ENCODE measurements at regions not wholly inside any gene's neighbourhood (a gene's known extent, or its start where the extent isn't known, plus 50 kb on each side); places are given as distances from the start of the nearest gene placed in this dataset.

DNA sequence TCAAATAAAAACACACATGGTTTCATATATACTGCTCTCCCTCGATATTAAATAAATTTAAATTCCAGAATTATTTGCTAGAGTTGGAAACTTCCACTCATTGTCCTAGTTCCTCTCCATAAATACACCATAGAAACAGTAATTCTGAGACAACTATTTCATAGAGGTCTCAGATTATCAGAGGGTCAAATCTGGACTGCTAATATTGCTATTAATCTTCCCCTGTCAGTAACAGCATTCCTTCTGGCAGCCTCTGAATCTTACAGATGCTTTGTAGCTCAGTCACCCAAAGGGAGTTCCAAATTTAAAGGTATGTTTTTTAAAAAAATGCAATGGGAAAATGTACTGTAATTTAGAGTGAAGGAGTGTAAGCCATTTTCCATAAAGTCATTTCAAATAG, 428.8 kb downstream of the PYDC2 start:
- H3K4me1 ChIP-seq (ENCODE audit: control insufficient read depth, insufficient read depth, low read length) = no peaks in the 10 kb centered on the region; the same call in 1 of the 2 replicates
- H3K27ac ChIP-seq (ENCODE audit: extremely low read depth, low read depth, low read length) = no peak overlapping the region
- ChIA-PET POLR2A (no interaction called here), CTCF (no interaction called here)
- no peaks in the 10 kb centered on the region for H3K36me3 ChIP-seq (ENCODE audit: control insufficient read depth in 2 of 2, insufficient read depth in 1 of 2, low read length in 2 of 2)
- no peak for TF ChIP-seq ZNF544 (tag by site-specific recombination; IDR thresholded peaks at IDR 0.05)
- TF ChIP-seq, protein P1, sequence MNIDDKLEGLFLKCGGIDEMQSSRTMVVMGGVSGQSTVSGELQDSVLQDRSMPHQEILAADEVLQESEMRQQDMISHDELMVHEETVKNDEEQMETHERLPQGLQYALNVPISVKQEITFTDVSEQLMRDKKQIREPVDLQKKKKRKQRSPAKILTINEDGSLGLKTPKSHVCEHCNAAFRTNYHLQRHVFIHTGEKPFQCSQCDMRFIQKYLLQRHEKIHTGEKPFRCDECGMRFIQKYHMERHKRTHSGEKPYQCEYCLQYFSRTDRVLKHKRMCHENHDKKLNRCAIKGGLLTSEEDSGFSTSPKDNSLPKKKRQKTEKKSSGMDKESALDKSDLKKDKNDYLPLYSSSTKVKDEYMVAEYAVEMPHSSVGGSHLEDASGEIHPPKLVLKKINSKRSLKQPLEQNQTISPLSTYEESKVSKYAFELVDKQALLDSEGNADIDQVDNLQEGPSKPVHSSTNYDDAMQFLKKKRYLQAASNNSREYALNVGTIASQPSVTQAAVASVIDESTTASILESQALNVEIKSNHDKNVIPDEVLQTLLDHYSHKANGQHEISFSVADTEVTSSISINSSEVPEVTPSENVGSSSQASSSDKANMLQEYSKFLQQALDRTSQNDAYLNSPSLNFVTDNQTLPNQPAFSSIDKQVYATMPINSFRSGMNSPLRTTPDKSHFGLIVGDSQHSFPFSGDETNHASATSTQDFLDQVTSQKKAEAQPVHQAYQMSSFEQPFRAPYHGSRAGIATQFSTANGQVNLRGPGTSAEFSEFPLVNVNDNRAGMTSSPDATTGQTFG (tag by site-specific recombination; IDR thresholded peaks at IDR 0.05; ENCODE audit: borderline replicate concordance) = no peak
- TF ChIP-seq ZBTB20 (tag by site-specific recombination; IDR thresholded peaks at IDR 0.05) = no peak
- no peak for TF ChIP-seq SETDB1 (IDR thresholded peaks at IDR 0.05; ENCODE audit: insufficient read length, low read length)
- no peaks in the 10 kb centered on the region for H3K9me3 ChIP-seq (ENCODE audit: control insufficient read depth, insufficient read depth, low read depth, low read length)
- H3K4me3 ChIP-seq (ENCODE audit: low read depth, low read length) = no peak overlapping the region

DNA sequence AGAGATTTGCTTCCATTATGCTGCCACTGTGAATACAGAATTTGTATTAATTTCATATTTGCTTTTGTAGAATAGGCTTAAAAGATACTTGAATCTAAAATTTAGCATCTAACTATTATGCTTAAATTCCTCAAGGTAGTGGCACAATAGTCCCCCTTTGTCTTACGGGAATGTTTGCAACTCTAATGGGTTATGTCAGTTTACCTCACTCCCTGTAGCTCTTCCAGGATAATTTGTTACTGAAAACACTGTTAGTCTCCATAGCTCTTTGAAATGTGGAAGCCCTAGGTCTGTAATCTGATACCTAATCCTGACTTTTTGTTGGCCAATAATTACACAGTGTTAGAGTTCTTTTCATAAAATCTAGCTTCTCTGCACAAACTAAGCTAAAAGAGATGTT, 433.4 kb downstream of the PYDC2 start:
- no peak for TF ChIP-seq ZBTB8A (tag by site-specific recombination; IDR thresholded peaks at IDR 0.05)
- TF ChIP-seq, protein P2, sequence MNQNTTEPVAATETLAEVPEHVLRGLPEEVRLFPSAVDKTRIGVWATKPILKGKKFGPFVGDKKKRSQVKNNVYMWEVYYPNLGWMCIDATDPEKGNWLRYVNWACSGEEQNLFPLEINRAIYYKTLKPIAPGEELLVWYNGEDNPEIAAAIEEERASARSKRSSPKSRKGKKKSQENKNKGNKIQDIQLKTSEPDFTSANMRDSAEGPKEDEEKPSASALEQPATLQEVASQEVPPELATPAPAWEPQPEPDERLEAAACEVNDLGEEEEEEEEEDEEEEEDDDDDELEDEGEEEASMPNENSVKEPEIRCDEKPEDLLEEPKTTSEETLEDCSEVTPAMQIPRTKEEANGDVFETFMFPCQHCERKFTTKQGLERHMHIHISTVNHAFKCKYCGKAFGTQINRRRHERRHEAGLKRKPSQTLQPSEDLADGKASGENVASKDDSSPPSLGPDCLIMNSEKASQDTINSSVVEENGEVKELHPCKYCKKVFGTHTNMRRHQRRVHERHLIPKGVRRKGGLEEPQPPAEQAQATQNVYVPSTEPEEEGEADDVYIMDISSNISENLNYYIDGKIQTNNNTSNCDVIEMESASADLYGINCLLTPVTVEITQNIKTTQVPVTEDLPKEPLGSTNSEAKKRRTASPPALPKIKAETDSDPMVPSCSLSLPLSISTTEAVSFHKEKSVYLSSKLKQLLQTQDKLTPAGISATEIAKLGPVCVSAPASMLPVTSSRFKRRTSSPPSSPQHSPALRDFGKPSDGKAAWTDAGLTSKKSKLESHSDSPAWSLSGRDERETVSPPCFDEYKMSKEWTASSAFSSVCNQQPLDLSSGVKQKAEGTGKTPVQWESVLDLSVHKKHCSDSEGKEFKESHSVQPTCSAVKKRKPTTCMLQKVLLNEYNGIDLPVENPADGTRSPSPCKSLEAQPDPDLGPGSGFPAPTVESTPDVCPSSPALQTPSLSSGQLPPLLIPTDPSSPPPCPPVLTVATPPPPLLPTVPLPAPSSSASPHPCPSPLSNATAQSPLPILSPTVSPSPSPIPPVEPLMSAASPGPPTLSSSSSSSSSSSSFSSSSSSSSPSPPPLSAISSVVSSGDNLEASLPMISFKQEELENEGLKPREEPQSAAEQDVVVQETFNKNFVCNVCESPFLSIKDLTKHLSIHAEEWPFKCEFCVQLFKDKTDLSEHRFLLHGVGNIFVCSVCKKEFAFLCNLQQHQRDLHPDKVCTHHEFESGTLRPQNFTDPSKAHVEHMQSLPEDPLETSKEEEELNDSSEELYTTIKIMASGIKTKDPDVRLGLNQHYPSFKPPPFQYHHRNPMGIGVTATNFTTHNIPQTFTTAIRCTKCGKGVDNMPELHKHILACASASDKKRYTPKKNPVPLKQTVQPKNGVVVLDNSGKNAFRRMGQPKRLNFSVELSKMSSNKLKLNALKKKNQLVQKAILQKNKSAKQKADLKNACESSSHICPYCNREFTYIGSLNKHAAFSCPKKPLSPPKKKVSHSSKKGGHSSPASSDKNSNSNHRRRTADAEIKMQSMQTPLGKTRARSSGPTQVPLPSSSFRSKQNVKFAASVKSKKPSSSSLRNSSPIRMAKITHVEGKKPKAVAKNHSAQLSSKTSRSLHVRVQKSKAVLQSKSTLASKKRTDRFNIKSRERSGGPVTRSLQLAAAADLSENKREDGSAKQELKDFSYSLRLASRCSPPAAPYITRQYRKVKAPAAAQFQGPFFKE (tag by site-specific recombination; IDR thresholded peaks at IDR 0.05; ENCODE audit: borderline replicate concordance) = no peak
- TF ChIP-seq ZBTB1 (tag by site-specific recombination; IDR thresholded peaks at IDR 0.05) = no peak
- no peak for TF ChIP-seq ZNF596 (tag by site-specific recombination; IDR thresholded peaks at IDR 0.05)
- TF ChIP-seq KLF7 (tag by site-specific recombination; IDR thresholded peaks at IDR 0.05; ENCODE audit: borderline replicate concordance) = no peak
- TF ChIP-seq, protein P3, sequence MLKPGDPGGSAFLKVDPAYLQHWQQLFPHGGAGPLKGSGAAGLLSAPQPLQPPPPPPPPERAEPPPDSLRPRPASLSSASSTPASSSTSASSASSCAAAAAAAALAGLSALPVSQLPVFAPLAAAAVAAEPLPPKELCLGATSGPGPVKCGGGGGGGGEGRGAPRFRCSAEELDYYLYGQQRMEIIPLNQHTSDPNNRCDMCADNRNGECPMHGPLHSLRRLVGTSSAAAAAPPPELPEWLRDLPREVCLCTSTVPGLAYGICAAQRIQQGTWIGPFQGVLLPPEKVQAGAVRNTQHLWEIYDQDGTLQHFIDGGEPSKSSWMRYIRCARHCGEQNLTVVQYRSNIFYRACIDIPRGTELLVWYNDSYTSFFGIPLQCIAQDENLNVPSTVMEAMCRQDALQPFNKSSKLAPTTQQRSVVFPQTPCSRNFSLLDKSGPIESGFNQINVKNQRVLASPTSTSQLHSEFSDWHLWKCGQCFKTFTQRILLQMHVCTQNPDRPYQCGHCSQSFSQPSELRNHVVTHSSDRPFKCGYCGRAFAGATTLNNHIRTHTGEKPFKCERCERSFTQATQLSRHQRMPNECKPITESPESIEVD (tag by site-specific recombination; IDR thresholded peaks at IDR 0.05) = peak; percentile 66
- 0 out of 2 replicates have a peak, but pooled peaks have one; percentile 7 for TF ChIP-seq FEZF1 (tag by site-specific recombination; IDR thresholded peaks at IDR 0.05)
- TF ChIP-seq ZNF140 (tag by site-specific recombination; IDR thresholded peaks at IDR 0.05) = no peak
- TF ChIP-seq, protein P4, sequence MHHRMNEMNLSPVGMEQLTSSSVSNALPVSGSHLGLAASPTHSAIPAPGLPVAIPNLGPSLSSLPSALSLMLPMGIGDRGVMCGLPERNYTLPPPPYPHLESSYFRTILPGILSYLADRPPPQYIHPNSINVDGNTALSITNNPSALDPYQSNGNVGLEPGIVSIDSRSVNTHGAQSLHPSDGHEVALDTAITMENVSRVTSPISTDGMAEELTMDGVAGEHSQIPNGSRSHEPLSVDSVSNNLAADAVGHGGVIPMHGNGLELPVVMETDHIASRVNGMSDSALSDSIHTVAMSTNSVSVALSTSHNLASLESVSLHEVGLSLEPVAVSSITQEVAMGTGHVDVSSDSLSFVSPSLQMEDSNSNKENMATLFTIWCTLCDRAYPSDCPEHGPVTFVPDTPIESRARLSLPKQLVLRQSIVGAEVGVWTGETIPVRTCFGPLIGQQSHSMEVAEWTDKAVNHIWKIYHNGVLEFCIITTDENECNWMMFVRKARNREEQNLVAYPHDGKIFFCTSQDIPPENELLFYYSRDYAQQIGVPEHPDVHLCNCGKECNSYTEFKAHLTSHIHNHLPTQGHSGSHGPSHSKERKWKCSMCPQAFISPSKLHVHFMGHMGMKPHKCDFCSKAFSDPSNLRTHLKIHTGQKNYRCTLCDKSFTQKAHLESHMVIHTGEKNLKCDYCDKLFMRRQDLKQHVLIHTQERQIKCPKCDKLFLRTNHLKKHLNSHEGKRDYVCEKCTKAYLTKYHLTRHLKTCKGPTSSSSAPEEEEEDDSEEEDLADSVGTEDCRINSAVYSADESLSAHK (tag by site-specific recombination; IDR thresholded peaks at IDR 0.05) = no peak
- TF ChIP-seq, protein P5, sequence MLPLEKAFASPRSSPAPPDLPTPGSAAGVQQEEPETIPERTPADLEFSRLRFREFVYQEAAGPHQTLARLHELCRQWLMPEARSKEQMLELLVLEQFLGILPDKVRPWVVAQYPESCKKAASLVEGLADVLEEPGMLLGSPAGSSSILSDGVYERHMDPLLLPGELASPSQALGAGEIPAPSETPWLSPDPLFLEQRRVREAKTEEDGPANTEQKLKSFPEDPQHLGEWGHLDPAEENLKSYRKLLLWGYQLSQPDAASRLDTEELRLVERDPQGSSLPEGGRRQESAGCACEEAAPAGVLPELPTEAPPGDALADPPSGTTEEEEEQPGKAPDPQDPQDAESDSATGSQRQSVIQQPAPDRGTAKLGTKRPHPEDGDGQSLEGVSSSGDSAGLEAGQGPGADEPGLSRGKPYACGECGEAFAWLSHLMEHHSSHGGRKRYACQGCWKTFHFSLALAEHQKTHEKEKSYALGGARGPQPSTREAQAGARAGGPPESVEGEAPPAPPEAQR (tag by site-specific recombination; IDR thresholded peaks at IDR 0.05) = no peak
- TF ChIP-seq KLF1 (tag by site-specific recombination; IDR thresholded peaks at IDR 0.05) = no peak
- no peak for TF ChIP-seq KLF16 (tag by site-specific recombination; IDR thresholded peaks at IDR 0.05)
- no peak for TF ChIP-seq ZSCAN23 (tag by site-specific recombination; IDR thresholded peaks at IDR 0.05)
- no peak for TF ChIP-seq ZNF404 (tag by site-specific recombination; IDR thresholded peaks at IDR 0.05)
- TF ChIP-seq, protein P1 (tag by site-specific recombination; IDR thresholded peaks at IDR 0.05; ENCODE audit: borderline replicate concordance) = no peak
- POLR2A ChIA-PET = no interaction called here
- Histone ChIP-seq H3K9me3 (ENCODE audit: control insufficient read depth, insufficient read depth, low read depth, low read length) (no peaks in the 10 kb centered on the region), H3K27ac (ENCODE audit: extremely low read depth, low read depth, low read length) (no peak overlapping the region), H3K4me3 (ENCODE audit: low read depth, low read length) (no peak overlapping the region), H3K36me3 (ENCODE audit: control insufficient read depth in 2 of 2, insufficient read depth in 1 of 2, low read length in 2 of 2) (no peaks in the 10 kb centered on the region), H3K4me1 (ENCODE audit: control insufficient read depth, insufficient read depth, low read length) (no peaks in the 10 kb centered on the region; the same call in 1 of the 2 replicates)
- CTCF ChIA-PET = no interaction called here

All from HEK293 (cell line).